ENCODE measurements at regions not wholly inside any gene's neighbourhood (a gene's known extent, or its start where the extent isn't known, plus 50 kb on each side); places are given as distances from the start of the nearest gene placed in this dataset.

GRCh38 chr5:133669472-133669871 lies 57.1 kb upstream of the FSTL4 start:
- no peak for DNase-seq (ENCODE audit: low read depth)
- TF ChIP-seq, protein P1, sequence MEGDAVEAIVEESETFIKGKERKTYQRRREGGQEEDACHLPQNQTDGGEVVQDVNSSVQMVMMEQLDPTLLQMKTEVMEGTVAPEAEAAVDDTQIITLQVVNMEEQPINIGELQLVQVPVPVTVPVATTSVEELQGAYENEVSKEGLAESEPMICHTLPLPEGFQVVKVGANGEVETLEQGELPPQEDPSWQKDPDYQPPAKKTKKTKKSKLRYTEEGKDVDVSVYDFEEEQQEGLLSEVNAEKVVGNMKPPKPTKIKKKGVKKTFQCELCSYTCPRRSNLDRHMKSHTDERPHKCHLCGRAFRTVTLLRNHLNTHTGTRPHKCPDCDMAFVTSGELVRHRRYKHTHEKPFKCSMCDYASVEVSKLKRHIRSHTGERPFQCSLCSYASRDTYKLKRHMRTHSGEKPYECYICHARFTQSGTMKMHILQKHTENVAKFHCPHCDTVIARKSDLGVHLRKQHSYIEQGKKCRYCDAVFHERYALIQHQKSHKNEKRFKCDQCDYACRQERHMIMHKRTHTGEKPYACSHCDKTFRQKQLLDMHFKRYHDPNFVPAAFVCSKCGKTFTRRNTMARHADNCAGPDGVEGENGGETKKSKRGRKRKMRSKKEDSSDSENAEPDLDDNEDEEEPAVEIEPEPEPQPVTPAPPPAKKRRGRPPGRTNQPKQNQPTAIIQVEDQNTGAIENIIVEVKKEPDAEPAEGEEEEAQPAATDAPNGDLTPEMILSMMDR (IDR thresholded peaks at IDR 0.05; ENCODE audit: insufficient read depth, low read depth, low read length): no peak
- H3K4me3 ChIP-seq (ENCODE audit: low read depth, low read length): no peak overlapping the region

DNA sequence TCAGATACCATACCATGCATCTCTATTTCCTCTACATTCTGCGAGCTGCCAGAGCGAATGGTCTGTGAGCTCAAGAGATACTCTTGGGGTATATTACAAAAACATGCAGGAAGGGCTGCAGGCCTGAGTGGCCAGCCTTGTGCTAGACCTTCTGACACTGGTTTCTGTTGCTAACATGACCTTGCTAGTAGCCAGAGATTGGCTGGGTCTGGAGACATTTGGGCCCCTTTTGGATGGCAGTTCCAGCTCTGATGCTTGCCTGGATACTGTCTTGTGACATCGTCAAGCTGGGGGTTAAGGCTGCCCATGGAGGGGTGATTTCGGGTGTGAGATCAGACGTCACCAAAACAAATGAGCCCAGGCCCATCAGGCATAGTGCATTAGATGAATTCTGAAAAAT lies 56.1 kb upstream of the FSTL4 start:
- TF ChIP-seq, protein P1 (IDR thresholded peaks at IDR 0.05; ENCODE audit: insufficient read depth, low read depth, low read length): no peak
- no peak overlapping the region for H3K4me3 ChIP-seq (ENCODE audit: low read depth, low read length)
- no peak for DNase-seq (ENCODE audit: low read depth)

DNA sequence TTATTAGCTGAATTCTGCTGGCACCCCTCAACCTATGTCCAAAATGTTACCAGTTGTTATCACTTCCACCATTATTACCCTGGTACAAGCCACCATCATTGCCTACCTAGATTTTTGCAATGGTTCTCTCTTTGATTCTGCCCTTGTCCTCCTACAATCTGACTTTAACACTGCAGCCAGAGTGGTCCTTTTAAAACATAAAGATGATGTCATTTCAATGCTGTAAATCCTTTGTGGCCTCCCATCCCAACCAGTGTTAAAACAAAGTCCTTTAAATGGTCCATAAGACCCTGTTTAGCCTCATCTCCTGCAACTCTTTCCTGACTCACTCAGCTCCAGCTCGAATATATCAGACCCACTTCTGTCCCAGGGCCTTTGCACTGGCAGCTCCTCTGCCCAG lies 54.9 kb upstream of the FSTL4 start:
- no peak overlapping the region for H3K4me3 ChIP-seq (ENCODE audit: low read depth, low read length)
- TF ChIP-seq, protein P1 (IDR thresholded peaks at IDR 0.05; ENCODE audit: insufficient read depth, low read depth, low read length): no peak
- no peak for DNase-seq (ENCODE audit: low read depth)

- DNase-seq (ENCODE audit: low read depth): no peak
- TF ChIP-seq, protein P1 (IDR thresholded peaks at IDR 0.05; ENCODE audit: insufficient read depth, low read depth, low read length): no peak
- H3K4me3 ChIP-seq (ENCODE audit: low read depth, low read length): no peak overlapping the region
Observed at GRCh38 chr5:133665571-133665970, 53.2 kb upstream of the FSTL4 start.

GRCh38 chr5:133664422-133664821 lies 52.1 kb upstream of the FSTL4 start:
- TF ChIP-seq, protein P1 (IDR thresholded peaks at IDR 0.05; ENCODE audit: insufficient read depth, low read depth, low read length): no peak
- H3K4me3 ChIP-seq (ENCODE audit: low read depth, low read length): no peak overlapping the region
- DNase-seq (ENCODE audit: low read depth): no peak

DNA sequence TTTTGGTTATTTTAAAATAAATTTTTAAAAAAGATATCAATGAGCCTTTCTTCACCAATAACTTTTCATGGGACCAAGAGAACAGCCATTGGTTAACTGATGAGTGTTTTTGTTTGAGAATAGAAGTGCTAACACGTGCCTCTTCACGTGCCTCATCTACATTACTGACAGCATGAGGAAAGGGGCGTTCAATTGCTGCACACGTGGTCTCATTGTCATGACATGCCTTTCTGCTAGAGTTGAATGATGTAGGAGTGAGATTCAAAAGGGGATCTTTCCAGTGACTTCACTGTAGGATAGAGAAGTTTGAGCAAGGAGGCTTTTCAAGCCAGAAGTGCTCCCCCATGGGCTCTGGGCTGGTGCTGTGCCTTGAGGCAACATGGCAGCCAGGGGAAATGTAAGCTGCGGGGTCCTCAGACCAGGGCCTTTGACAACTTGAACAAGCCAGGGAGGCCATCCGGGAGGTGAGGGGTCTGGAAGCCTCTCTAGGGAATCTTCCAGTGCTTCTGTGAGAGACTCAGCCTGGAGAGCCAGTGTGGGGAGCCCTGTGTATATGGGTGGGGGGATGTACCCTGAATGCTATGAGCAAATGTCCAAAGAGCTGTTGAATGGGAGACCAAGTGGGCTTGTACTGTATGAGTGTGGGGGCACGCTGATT lies 51.2 kb upstream of the FSTL4 start:
- no peak for DNase-seq (ENCODE audit: low read depth)
- H3K4me3 ChIP-seq (ENCODE audit: low read depth, low read length): no peak overlapping the region
- TF ChIP-seq, protein P1 (IDR thresholded peaks at IDR 0.05; ENCODE audit: insufficient read depth, low read depth, low read length): no peak

DNA sequence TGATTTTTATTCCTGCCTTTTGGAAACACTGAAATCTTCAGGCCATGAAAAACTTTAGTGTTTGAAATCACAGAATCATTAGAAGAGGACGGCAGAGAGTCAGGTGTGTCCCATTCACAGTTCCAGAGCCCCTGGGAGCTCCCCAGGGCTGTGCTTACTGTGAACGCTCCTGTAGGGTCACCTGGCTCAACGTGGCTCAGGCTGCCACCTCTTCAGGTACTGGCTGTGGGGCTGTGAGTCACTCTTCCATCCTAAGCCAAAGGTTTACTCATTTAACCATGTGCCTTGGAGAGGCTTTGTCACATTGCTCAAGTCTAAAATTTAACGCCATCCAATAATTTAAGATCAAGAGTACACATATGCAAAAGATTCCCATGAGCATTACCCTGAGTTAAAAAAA lies 50.2 kb upstream of the FSTL4 start:
- no peak for DNase-seq (ENCODE audit: low read depth)
- no peak overlapping the region for H3K4me3 ChIP-seq (ENCODE audit: low read depth, low read length)
- TF ChIP-seq, protein P1 (IDR thresholded peaks at IDR 0.05; ENCODE audit: insufficient read depth, low read depth, low read length): no peak

Data from fibroblast of villous mesenchyme (primary cell).